ENCODE measurements at regions not wholly inside any gene's neighbourhood (a gene's known extent, or its start where the extent isn't known, plus 50 kb on each side); places are given as distances from the start of the nearest gene placed in this dataset.

DNA sequence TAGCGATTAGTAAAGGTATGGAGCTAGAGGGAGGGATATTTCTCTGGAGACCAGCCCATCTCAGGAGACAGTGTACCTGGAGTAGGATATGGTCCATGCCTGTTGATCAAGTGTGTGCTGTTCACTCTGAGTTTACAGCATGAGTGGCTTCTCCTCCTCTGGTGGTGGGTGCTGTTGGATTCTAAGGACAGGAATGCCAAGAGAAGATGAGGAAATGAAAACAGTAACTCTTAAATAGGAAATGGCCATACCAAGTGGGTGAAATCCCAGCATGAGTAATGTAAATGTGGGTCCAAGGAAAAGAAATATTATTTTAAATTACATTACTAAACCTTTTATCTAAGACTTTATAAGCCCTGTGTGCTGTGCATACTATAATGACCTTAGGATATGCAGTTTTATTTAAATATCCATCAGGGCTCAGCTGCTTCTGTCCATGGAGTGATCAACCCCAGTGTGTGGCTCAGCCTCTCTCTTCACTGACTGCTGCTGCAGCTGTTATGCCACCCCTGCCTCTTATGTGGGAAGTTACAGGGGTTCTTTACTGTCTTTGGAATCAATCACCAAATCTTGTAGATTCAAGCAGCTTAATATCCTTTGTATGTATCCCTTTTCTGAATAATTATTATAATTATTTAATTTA is 54.3 kb downstream of the FAT3 start:
- TF ChIP-seq MAX (IDR thresholded peaks at IDR 0.05), result no peak
- TF ChIP-seq RAD21 (IDR thresholded peaks at IDR 0.05), result no peak
- TF ChIP-seq, protein P1, sequence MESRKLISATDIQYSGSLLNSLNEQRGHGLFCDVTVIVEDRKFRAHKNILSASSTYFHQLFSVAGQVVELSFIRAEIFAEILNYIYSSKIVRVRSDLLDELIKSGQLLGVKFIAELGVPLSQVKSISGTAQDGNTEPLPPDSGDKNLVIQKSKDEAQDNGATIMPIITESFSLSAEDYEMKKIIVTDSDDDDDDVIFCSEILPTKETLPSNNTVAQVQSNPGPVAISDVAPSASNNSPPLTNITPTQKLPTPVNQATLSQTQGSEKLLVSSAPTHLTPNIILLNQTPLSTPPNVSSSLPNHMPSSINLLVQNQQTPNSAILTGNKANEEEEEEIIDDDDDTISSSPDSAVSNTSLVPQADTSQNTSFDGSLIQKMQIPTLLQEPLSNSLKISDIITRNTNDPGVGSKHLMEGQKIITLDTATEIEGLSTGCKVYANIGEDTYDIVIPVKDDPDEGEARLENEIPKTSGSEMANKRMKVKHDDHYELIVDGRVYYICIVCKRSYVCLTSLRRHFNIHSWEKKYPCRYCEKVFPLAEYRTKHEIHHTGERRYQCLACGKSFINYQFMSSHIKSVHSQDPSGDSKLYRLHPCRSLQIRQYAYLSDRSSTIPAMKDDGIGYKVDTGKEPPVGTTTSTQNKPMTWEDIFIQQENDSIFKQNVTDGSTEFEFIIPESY (IDR thresholded peaks at IDR 0.05), result no peak
- TF ChIP-seq REST (IDR thresholded peaks at IDR 0.05), result no peak
- TF ChIP-seq CTCF (IDR thresholded peaks at IDR 0.05; ENCODE audit: low read depth, low read length, missing input control), result no peak
- TF ChIP-seq GABPA (IDR thresholded peaks at IDR 0.05 in 1 of 2, conservative IDR thresholded peaks at IDR 0.05 in 1 of 2), result no peak
- no peak for TF ChIP-seq TAF1 (conservative IDR thresholded peaks at IDR 0.05)
- no peak for TF ChIP-seq NR2F2 (IDR thresholded peaks at IDR 0.05)
- TF ChIP-seq YY1 (IDR thresholded peaks at IDR 0.05), result no peak
- no peak for TF ChIP-seq RXRA (IDR thresholded peaks at IDR 0.05)
- no peak for TF ChIP-seq EGR1 (IDR thresholded peaks at IDR 0.05; ENCODE audit: low read depth in 2 of 2)
- no peak for TF ChIP-seq SP1 (IDR thresholded peaks at IDR 0.05)
- no peak for TF ChIP-seq ATF3 (IDR thresholded peaks at IDR 0.05)

Measured in liver (tissue), 3 donors.